ENCODE measurements at regions not wholly inside any gene's neighbourhood (a gene's known extent, or its start where the extent isn't known, plus 50 kb on each side); places are given as distances from the start of the nearest gene placed in this dataset.

DNA sequence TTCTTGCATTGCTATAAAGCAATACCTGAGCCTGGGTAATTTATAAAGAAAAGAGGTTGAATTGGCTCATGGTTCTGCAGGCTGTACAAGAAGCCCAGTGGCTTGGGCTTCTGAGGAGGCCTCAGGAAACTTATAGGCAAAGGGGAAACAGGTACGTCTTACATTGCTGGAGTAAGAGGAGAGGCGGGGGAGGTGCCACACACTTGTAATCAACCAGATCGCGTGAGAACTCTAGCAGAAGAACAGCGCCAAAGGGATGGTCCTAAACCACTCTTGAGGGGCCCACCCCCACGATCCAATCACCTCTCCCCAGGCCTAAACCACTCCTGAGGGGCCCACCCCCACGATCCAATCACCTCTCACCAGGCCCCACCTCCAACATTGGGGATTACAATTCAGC lies 50.6 kb upstream of the SHOX start:
- TF ChIP-seq, protein P1, sequence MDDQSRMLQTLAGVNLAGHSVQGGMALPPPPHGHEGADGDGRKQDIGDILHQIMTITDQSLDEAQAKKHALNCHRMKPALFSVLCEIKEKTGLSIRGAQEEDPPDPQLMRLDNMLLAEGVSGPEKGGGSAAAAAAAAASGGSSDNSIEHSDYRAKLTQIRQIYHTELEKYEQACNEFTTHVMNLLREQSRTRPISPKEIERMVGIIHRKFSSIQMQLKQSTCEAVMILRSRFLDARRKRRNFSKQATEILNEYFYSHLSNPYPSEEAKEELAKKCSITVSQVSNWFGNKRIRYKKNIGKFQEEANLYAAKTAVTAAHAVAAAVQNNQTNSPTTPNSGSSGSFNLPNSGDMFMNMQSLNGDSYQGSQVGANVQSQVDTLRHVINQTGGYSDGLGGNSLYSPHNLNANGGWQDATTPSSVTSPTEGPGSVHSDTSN (IDR thresholded peaks at IDR 0.05): no peak
- no peak for TF ChIP-seq NRF1 (IDR thresholded peaks at IDR 0.05; ENCODE audit: low read depth, low read length)
- TF ChIP-seq RCOR1 (IDR thresholded peaks at IDR 0.05; ENCODE audit: low read length): no peak
- no peak for TF ChIP-seq EZH2phosphoT487 (IDR thresholded peaks at IDR 0.05; ENCODE audit: borderline replicate concordance, low read depth)
- TF ChIP-seq, protein P2, sequence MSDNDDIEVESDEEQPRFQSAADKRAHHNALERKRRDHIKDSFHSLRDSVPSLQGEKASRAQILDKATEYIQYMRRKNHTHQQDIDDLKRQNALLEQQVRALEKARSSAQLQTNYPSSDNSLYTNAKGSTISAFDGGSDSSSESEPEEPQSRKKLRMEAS (IDR thresholded peaks at IDR 0.05; ENCODE audit: low read depth): no peak
- TF ChIP-seq SMC3 (IDR thresholded peaks at IDR 0.05; ENCODE audit: low read depth, low read length): no peak
- no peak for TF ChIP-seq ELF1 (IDR thresholded peaks at IDR 0.05)
- TF ChIP-seq NFIC (IDR thresholded peaks at IDR 0.05; ENCODE audit: borderline replicate concordance): no peak
- no peak for TF ChIP-seq FOSL2 (IDR thresholded peaks at IDR 0.05; ENCODE audit: borderline replicate concordance, low read depth)
- no peak for TF ChIP-seq FOXM1 (IDR thresholded peaks at IDR 0.05; ENCODE audit: low read depth)
- no peak for TF ChIP-seq MEF2A (IDR thresholded peaks at IDR 0.05; ENCODE audit: borderline replicate concordance, low read depth)
- no peak for TF ChIP-seq TEAD4 (IDR thresholded peaks at IDR 0.05; ENCODE audit: borderline replicate concordance, insufficient read depth)
- TF ChIP-seq GABPA (IDR thresholded peaks at IDR 0.05; ENCODE audit: low read depth): no peak
- no peak for TF ChIP-seq TAF1 (IDR thresholded peaks at IDR 0.05; ENCODE audit: borderline replicate concordance, low read depth, low read length)
- no peak for TF ChIP-seq GATA2 (CRISPR knock-in tag; IDR thresholded peaks at IDR 0.05)
- TF ChIP-seq RFX5 (IDR thresholded peaks at IDR 0.05; ENCODE audit: low read length): no peak
- no peak for TF ChIP-seq RXRA (IDR thresholded peaks at IDR 0.05; ENCODE audit: borderline replicate concordance, low read depth)
- TF ChIP-seq, protein P3, sequence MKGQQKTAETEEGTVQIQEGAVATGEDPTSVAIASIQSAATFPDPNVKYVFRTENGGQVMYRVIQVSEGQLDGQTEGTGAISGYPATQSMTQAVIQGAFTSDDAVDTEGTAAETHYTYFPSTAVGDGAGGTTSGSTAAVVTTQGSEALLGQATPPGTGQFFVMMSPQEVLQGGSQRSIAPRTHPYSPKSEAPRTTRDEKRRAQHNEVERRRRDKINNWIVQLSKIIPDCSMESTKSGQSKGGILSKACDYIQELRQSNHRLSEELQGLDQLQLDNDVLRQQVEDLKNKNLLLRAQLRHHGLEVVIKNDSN (IDR thresholded peaks at IDR 0.05; ENCODE audit: borderline replicate concordance, low read depth): no peak

More for the DNA sequence above, 50.6 kb upstream of the SHOX start:
- ChIA-PET POLR2A (no interaction called here), CTCF (no interaction called here)
- Histone ChIP-seq H2AFZ (ENCODE audit: low read depth) (no peak overlapping the region), H4K20me1 (ENCODE audit: insufficient read depth) (no peaks in the 10 kb centered on the region), H3K9me3 (no peaks in the 10 kb centered on the region), H3K9ac (no peak overlapping the region), H3K4me3 (ENCODE audit: low read depth in 2 of 2, low read length in 1 of 2) (no peak overlapping the region), H3K27ac (ENCODE audit: low read depth in 2 of 2, low read length in 1 of 2) (no peak overlapping the region), H3K79me2 (ENCODE audit: insufficient read depth) (no peaks in the 10 kb centered on the region), H3F3A (replicated peaks; ENCODE audit: insufficient read depth) (no peaks in the 10 kb centered on the region), H3K36me3 (replicated peaks in 1 of 2; ENCODE audit: control insufficient read depth in 1 of 2, insufficient read depth in 2 of 2, low read length in 1 of 2) (no peaks in the 10 kb centered on the region), H3K9me2 (no peaks in the 10 kb centered on the region), H3K27me3 (ENCODE audit: insufficient read depth) (no peaks in the 10 kb centered on the region), H3K4me2 (no peak overlapping the region), H3K4me1 (ENCODE audit: control insufficient read depth in 1 of 2, insufficient read depth in 2 of 2, low read depth in 1 of 2, low read length in 1 of 2) (no peaks in the 10 kb centered on the region)
- WGBS (ENCODE audit: low lambda C conversion rate): 22% methylated on average over 7 of the region's 7 CpGs
- no peak for DNase-seq

Small RNA genes in the stretch of these regions (small RNA-seq; reads per million reads assigned to genes)
- gene KRT18P53: 0 reads per million in 7 experiments
